GM10248 (cell line): ENCODE measurements at regions not wholly inside any gene's neighbourhood (a gene's known extent, or its start where the extent isn't known, plus 50 kb on each side); places are given as distances from the start of the nearest gene placed in this dataset.
"Not testable (repeated sequence)": the region's sequence is repeated elsewhere in the genome, so short reads cannot be mapped to it uniquely, and the experiment has no call there.

Experiments used
- CTCF ChIA-PET: fragments of 300-600 bp; sonication (Branson Sonifier 250); formaldehyde crosslinking; extraction: SDS; loops from one replicate; lab custom pipeline; 2021; ENCODE audit warnings: antibody characterized with exemption; lab: Yijun Ruan, JAX
- POLR2A ChIA-PET: fragments of 350-650 bp; sonication (Branson Sonifier 250); formaldehyde crosslinking; extraction: SDS; loops from one replicate; lab custom pipeline; 2020; ENCODE audit warnings: antibody characterized with exemption; lab: Yijun Ruan, JAX
- DNase-seq: peaks from one replicate; pipeline ENCODE4 v3.0.0; 2012; ENCODE audit errors: extremely low spot score
- TF ChIP-seq, protein P1 (sequence below): IDR thresholded peaks from 2 replicates; pipeline ENCODE4 v1.5.1; 2012; ENCODE audit warnings: mild to moderate bottlenecking, low read depth; ENCODE audit errors: extremely low read depth, missing control alignments, control extremely low read depth

DNA sequence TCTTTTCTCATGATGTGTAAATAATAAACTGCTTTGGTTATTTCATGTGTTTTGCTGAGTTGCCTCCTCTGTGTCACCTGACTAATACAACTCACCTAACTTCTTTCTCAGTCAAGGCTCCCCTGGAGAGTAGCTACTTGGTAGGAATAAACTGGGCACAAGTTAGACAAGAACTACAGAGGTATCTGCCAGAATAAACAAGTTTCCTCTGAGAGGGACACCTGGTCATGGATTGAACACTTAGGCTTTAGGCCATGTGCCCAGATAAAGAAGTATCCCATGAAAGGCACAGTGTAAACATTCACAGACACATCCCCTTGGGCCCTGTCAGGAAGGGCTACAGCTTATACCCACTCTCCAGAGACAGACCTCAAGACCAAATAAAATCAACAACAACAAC is 532.5 kb downstream of the KIF4B start:
- POLR2A ChIA-PET, result no interaction called here
- TF ChIP-seq, protein P1, sequence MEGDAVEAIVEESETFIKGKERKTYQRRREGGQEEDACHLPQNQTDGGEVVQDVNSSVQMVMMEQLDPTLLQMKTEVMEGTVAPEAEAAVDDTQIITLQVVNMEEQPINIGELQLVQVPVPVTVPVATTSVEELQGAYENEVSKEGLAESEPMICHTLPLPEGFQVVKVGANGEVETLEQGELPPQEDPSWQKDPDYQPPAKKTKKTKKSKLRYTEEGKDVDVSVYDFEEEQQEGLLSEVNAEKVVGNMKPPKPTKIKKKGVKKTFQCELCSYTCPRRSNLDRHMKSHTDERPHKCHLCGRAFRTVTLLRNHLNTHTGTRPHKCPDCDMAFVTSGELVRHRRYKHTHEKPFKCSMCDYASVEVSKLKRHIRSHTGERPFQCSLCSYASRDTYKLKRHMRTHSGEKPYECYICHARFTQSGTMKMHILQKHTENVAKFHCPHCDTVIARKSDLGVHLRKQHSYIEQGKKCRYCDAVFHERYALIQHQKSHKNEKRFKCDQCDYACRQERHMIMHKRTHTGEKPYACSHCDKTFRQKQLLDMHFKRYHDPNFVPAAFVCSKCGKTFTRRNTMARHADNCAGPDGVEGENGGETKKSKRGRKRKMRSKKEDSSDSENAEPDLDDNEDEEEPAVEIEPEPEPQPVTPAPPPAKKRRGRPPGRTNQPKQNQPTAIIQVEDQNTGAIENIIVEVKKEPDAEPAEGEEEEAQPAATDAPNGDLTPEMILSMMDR, result no peak
- CTCF ChIA-PET, result no interaction called here
- no peak for DNase-seq

DNA sequence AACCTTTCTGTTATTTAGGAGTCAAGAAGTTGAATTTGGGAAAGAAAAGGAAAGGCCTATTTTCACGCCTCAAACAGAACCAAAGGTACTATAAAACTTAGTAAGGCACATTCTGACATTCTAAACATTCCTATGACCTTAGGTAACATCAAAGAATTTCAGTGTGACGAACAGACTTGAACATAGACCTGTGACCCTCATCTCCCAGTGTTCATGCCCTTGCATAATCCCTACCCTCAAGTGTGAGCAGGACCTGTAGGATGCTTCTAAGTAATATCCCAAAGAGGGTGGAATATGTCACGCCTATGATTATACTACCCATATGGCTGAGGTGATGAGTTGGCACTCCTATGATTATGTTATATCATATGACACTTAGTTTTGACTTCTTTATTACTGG is 540.9 kb downstream of the KIF4B start:
- DNase-seq, result no peak
- TF ChIP-seq, protein P1, result no peak
- ChIA-PET CTCF (no interaction called here), POLR2A (no interaction called here)

DNA sequence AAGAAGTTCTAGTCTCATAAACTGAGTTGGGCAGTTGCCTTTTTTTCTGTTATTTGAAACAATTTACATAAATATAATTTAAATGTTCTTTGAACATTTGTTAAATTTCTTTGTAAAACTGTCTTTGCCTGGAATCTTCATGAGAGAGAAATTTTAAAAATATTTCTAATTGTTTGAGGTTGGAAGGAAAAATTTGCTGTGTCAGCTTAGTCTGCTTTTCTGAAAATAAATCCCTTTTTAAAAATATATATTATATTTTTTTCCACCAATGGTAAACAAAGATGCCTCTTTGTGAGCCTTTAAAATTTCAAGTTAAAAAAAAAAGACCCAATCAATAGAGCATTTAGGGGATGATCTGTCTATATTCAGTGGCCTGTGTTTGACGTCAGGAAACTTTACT is 542.7 kb downstream of the KIF4B start:
- no peak for DNase-seq
- ChIA-PET CTCF (no interaction called here), POLR2A (no interaction called here)

DNA sequence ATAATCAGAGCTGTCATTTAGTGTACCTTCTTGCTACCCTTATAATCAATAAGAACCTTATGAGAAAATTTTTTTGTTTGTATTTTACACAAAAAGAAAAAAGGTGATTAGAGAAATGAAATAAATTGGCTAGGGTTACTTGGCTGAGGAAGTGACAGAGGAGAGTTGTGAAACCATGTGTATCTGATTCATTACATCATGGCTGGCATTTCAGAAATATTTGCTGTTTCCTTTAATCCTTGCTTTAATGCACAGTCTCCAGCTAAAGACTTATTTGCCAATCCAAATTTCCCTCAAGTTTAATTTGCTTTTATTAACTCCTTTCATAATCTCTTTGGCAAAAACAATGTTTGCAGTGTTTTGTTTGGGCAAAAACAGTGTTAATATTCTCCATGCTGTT is 543.1 kb downstream of the KIF4B start:
- no peak for DNase-seq
- POLR2A ChIA-PET, result no interaction called here
- TF ChIP-seq, protein P1, result no peak
- CTCF ChIA-PET, result no interaction called here

More for the DNA sequence above, 542.7 kb downstream of the KIF4B start:
- TF ChIP-seq, protein P1, result no peak

DNA sequence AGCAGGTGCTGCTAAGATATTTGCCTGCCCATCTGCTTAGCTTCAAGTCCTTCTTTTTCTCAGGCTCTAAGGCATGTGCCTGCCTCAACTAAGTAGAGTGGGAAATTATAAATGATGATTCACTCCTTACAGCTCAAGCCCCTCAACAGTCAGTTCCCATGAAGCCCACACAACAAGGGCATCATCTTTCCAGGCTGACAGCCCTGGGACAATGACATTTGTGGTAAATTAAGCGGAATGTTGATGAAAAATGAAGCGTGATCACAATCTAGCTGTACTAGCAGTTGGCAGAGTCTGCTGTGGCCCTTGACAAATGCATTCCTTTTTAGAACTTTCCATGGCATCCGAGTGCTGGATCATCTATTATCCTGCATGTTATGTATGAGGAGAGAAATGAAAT is 548.6 kb downstream of the KIF4B start:
- ChIA-PET CTCF (no interaction called here), POLR2A (no interaction called here)
- DNase-seq, result no peak
- TF ChIP-seq, protein P1, result no peak

DNA sequence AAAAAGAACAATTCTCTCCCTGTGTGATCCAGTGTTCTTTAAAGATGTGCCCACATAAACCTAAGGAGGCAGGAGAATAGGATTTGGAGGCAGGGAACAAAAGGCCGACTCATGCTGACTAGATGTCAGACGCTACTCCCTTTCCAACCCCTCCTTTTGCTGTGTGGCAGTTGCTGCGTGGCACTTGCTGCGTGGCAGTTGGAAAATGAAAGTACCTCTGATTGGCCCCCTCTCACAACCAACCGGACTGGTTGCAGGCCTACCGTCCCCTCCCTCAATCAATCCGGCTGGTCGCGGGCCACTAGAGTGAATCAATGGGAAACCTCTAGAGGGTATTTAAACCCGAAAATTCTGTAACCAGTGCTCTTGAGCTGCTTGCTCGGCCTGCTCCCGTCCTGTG is 551.0 kb downstream of the KIF4B start:
- TF ChIP-seq, protein P1, result no peak
- ChIA-PET CTCF (no interaction called here), POLR2A (no interaction called here)
- no peak for DNase-seq

DNA sequence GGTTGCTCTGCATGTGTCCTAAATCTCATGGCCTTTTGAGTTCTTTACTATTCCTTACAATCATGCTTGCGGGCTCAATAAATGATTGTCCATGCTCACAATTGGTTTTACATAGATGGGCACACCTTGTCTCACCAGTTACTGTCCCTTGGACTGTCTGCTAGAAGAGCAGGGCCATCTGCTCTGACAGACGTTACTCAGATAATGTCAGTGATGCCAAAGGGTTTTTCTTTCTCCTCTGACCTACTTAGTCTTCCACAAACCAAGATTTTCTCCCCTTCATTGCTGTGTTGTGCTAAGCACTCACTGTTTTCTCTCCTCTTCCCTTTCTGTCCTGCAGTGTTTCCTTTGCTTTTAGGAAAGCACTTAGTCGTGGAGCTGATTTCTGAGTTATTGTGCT is 562.3 kb downstream of the KIF4B start:
- TF ChIP-seq, protein P1, result no peak
- DNase-seq, result no peak
- POLR2A ChIA-PET, result no interaction called here
- CTCF ChIA-PET, result no interaction called here

DNA sequence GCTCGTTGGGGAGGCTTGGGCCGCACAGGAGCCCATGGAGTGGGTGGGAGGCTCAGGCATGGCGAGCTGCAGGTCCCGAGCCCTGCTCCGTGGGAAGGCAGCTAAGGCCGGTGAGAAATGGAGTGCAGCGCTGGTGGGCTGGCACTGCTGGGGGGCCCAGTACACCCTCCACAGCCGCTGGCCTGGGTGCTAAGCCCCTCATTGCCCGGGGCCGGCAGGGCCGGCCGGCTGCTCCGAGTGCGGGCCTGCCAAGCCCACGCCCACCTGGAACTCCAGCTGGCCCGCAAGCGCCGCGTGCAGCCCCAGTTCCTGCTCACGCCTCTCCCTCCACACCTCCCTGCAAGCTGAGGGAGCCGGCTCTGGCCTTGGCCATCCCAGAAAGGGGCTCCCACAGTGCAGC is 573.3 kb downstream of the KIF4B start:
- POLR2A ChIA-PET, DNase-seq, CTCF ChIA-PET: not testable (repeated sequence)
